Osteocyte (in vitro differentiated cells): ENCODE measurements at regions not wholly inside any gene's neighbourhood (a gene's known extent, or its start where the extent isn't known, plus 50 kb on each side); places are given as distances from the start of the nearest gene placed in this dataset.
A peak's percentile ranks its signal among the peaks of the same experiment; 100 is the strongest.
"Not testable (repeated sequence)": the region's sequence is repeated elsewhere in the genome, so short reads cannot be mapped to it uniquely, and the experiment has no call there.

Source experiments
- DNase-seq: peaks from one replicate; pipeline ENCODE4 v3.0.0; 2021; ENCODE audit warnings: mixed read lengths; ENCODE audit not compliant: unreplicated experiment; ENCODE audit errors: extremely low spot score
- H3K27ac Mint-ChIP-seq: one replicate; pipeline ENCODE4 v1.8.0; 2021; ENCODE audit warnings: mild to moderate bottlenecking, mixed read lengths; ENCODE audit not compliant: unreplicated experiment
- H3K27me3 Mint-ChIP-seq: one replicate; pipeline ENCODE4 v1.8.0; 2021; ENCODE audit warnings: mixed read lengths; ENCODE audit not compliant: unreplicated experiment
- H3K36me3 Mint-ChIP-seq: one replicate; pipeline ENCODE4 v1.8.0; 2021; ENCODE audit warnings: mixed read lengths; ENCODE audit not compliant: unreplicated experiment
- H3K4me1 Mint-ChIP-seq: one replicate; pipeline ENCODE4 v1.8.0; 2021; ENCODE audit warnings: mixed read lengths; ENCODE audit not compliant: unreplicated experiment
- H3K4me3 Mint-ChIP-seq: one replicate; pipeline ENCODE4 v1.8.0; 2021; ENCODE audit warnings: mild to moderate bottlenecking, moderate library complexity, mixed read lengths; ENCODE audit not compliant: unreplicated experiment
- H3K9me3 Mint-ChIP-seq: one replicate; pipeline ENCODE4 v1.8.0; 2021; ENCODE audit warnings: mixed read lengths; ENCODE audit not compliant: unreplicated experiment
- TF ChIP-seq, protein P1 (sequence below): fragments of 200-600 bp; sonication (generic); IDR thresholded peaks from 2 replicates; pipeline ENCODE4 v1.5.0; 2021; ENCODE audit warnings: antibody characterized with exemption, mild to moderate bottlenecking, moderate library complexity

DNA sequence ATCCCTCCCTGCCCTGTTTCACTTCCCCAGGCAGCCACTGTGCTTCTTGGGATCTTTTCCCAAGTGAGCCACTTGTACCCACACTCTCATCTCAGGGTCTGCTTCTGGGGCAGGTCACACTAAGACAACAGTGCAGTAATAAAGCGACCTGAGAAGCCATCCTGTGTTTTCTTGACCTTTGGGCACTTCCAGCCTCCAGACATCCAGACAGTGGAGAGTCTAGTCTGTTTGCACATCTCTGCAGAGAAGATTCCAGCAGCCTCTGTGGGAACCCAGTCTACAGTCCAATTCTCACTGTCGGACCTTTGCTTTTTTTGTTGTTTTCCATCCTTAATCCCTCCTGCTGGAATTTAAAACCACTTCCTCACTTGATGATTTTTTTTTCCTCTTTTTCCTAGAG lies 50.3 kb upstream of the ATP6AP2 start:
- no peak overlapping the region for H3K4me3 Mint-ChIP-seq
- peaks cover 17% of the 10 kb centered on the region for H3K4me1 Mint-ChIP-seq
- no peak for DNase-seq
- peaks cover 3% of the 10 kb centered on the region for H3K9me3 Mint-ChIP-seq
- TF ChIP-seq, protein P1, sequence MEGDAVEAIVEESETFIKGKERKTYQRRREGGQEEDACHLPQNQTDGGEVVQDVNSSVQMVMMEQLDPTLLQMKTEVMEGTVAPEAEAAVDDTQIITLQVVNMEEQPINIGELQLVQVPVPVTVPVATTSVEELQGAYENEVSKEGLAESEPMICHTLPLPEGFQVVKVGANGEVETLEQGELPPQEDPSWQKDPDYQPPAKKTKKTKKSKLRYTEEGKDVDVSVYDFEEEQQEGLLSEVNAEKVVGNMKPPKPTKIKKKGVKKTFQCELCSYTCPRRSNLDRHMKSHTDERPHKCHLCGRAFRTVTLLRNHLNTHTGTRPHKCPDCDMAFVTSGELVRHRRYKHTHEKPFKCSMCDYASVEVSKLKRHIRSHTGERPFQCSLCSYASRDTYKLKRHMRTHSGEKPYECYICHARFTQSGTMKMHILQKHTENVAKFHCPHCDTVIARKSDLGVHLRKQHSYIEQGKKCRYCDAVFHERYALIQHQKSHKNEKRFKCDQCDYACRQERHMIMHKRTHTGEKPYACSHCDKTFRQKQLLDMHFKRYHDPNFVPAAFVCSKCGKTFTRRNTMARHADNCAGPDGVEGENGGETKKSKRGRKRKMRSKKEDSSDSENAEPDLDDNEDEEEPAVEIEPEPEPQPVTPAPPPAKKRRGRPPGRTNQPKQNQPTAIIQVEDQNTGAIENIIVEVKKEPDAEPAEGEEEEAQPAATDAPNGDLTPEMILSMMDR: no peak
- no peaks in the 10 kb centered on the region for H3K36me3 Mint-ChIP-seq
- H3K27ac Mint-ChIP-seq: peak overlapping the region; percentile 68
- H3K27me3 Mint-ChIP-seq: no peaks in the 10 kb centered on the region

DNA sequence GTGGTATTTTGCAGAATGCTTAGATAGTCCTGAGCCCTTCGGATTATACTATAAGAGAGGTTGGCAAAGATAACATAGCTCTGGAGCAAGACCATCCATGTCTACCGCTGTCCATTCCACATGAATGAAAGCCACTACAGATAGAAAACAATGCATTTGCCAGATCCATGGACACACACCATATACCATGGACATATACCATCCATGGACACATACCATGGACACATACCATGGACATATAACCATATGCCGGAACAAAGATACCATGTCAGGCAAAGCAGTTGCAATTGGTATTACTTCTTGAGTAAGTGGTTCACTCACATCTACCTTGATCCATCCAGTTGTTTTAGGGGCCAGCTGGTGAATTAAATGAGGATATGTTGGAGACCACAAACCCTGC lies 53.2 kb upstream of the ATP6AP2 start:
- H3K4me1 Mint-ChIP-seq: peaks cover 17% of the 10 kb centered on the region
- no peak for DNase-seq
- no peak overlapping the region for H3K4me3 Mint-ChIP-seq
- H3K27me3 Mint-ChIP-seq: no peaks in the 10 kb centered on the region
- TF ChIP-seq, protein P1: no peak
- no peaks in the 10 kb centered on the region for H3K36me3 Mint-ChIP-seq
- peaks cover 3% of the 10 kb centered on the region for H3K9me3 Mint-ChIP-seq
- no peak overlapping the region for H3K27ac Mint-ChIP-seq

DNA sequence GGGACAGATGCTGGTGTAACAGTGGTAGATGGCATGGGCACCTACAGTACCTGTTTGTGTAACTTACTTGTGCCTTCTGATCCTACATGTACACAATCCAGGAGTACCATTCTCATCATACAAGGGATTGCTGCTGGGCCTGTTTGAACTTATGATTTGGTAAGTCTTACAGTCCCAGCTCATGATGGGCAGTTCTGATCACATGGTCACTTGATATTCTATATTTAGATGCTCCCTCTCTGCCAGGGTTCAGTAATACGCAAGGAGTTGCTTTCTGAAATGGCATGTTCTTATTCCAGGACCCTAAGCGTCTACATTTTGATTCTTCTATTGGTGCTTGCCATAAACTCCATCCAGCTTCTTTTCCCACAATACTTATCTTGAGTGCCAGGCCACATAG lies 54.4 kb upstream of the ATP6AP2 start:
- Mint-ChIP-seq H3K9me3 (peaks cover 3% of the 10 kb centered on the region), H3K27ac (no peak overlapping the region), H3K27me3 (no peaks in the 10 kb centered on the region), H3K4me3 (no peak overlapping the region), H3K4me1 (peaks cover 11% of the 10 kb centered on the region), H3K36me3 (no peaks in the 10 kb centered on the region)
- TF ChIP-seq, protein P1: no peak
- no peak for DNase-seq

DNA sequence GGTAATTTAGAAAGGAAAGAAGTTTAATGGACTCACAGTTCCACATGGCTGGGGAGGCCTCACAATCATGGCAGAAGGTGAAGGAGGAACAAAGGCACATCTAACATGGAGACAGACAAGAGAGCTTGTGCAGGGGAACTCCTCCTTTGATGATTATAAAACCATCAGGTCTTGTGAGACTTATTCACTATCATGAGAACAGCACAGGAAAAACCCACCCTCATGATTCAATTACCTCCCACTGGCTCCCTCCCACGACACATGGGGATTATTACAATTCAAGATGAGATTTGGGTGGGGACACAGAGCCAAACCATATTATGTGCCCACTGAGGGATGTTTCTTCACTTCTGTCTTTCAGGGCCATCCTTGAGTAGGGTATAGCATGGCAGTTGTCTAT lies 54.9 kb upstream of the ATP6AP2 start:
- DNase-seq, H3K27me3 Mint-ChIP-seq, H3K4me1 Mint-ChIP-seq, H3K9me3 Mint-ChIP-seq, H3K4me3 Mint-ChIP-seq, H3K27ac Mint-ChIP-seq, H3K36me3 Mint-ChIP-seq: not testable (repeated sequence)

DNA sequence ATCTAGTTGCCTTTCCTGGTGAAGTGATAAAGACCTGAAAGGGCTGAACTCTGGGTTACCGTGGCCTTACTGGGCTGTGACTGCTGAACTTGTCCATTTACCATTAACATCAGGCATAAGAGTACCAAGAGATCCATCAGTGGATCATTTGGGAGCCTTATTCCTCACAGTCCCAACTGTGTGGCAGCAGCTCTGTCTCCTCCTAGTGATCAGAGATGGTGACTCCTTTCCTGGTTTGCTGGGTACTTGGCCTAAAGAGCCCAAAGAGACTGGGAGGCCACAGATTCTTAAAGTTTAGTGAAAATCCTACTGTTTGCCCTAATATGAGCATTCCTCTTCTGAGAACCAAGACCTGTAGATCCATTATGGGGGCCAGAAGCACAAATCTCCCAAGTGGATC lies 56.3 kb upstream of the ATP6AP2 start:
- peaks cover 3% of the 10 kb centered on the region for H3K9me3 Mint-ChIP-seq
- no peaks in the 10 kb centered on the region for H3K27me3 Mint-ChIP-seq
- H3K36me3 Mint-ChIP-seq: no peaks in the 10 kb centered on the region
- TF ChIP-seq, protein P1: no peak
- H3K27ac Mint-ChIP-seq: no peak overlapping the region
- no peak for DNase-seq
- no peak overlapping the region for H3K4me3 Mint-ChIP-seq
- H3K4me1 Mint-ChIP-seq: no peaks in the 10 kb centered on the region

DNA sequence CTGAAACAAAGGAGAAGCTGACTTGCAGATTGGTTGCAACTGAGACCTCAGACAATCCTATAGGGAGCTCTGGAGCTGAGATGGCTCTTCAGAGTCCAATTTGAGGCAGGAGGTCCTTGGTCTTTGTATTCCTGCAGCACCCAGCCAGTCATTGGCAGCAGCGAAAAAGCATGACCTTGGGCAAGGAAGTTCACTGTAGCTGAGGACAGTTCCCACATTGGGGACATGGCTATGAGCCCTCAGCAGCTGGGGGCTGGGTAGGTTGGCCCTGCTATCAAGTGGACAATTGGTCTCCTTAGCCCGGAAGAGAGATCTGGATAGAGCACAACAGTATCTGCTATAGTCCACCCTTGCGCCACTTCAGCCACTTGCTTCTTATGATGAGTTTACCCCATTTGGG lies 56.9 kb upstream of the ATP6AP2 start:
- H3K27me3 Mint-ChIP-seq: no peaks in the 10 kb centered on the region
- H3K27ac Mint-ChIP-seq: no peak overlapping the region
- TF ChIP-seq, protein P1: no peak
- no peak overlapping the region for H3K4me3 Mint-ChIP-seq
- no peak for DNase-seq
- H3K4me1 Mint-ChIP-seq: no peaks in the 10 kb centered on the region
- H3K9me3 Mint-ChIP-seq: peaks cover 2% of the 10 kb centered on the region
- H3K36me3 Mint-ChIP-seq: no peaks in the 10 kb centered on the region
